Activated naive CD8-positive, alpha-beta T cell treated with anti-CD3 and anti-CD28 coated beads, Interleukin-2, amount 50 U/mL, for 24 hours (primary cell): ENCODE measurements at regions not wholly inside any gene's neighbourhood (a gene's known extent, or its start where the extent isn't known, plus 50 kb on each side); places are given as distances from the start of the nearest gene placed in this dataset.

Experiments
- ATAC-seq: fragments of 150-1000 bp; cut with Tn5 transposase; one replicate; pipeline ENCODE4 v1.10.0; 2021
- DNase-seq: peaks from one replicate; pipeline ENCODE4 v3.0.0; 2021
- H3K27ac Mint-ChIP-seq: one replicate; pipeline ENCODE4 v1.8.0; 2021; ENCODE audit warnings: mild to moderate bottlenecking, mixed read lengths
- H3K27me3 Mint-ChIP-seq: one replicate; pipeline ENCODE4 v1.8.0; 2021; ENCODE audit warnings: mixed read lengths
- H3K36me3 Mint-ChIP-seq: one replicate; pipeline ENCODE4 v1.8.0; 2021; ENCODE audit warnings: low read depth, mixed read lengths
- H3K4me1 Mint-ChIP-seq: one replicate; pipeline ENCODE4 v1.8.0; 2021; ENCODE audit warnings: mixed read lengths
- H3K4me3 Mint-ChIP-seq: one replicate; pipeline ENCODE4 v1.8.0; 2021; ENCODE audit warnings: mild to moderate bottlenecking, moderate library complexity, mixed read lengths
- H3K9me3 Mint-ChIP-seq: one replicate; pipeline ENCODE4 v1.8.0; 2021; ENCODE audit warnings: mixed read lengths

DNA sequence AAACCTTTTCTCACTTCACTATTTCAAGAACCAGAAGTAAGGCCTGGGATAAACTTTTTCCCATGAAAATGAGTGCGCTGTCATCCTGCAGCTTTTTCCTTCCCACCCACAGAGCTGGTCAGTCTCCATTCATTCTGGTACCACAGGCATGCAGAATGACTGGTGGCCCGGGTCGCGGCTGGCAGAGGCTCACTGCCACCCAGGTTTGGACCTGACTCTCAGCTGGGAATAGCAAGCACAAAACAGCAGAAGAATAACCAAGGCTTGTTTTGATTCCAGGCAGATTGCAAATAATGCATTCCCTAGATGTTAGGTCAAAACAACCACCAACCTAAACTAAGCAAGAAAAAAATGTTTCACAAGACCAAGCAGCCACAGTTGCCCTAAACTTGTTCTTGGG, 190.5 kb upstream of the NRP1 start:
- Mint-ChIP-seq H3K9me3 (peaks cover 4% of the 10 kb centered on the region), H3K36me3 (no peaks in the 10 kb centered on the region), H3K4me1 (no peaks in the 10 kb centered on the region), H3K4me3 (no peak overlapping the region), H3K27me3 (peaks cover 5% of the 10 kb centered on the region), H3K27ac (no peak overlapping the region)
- DNase-seq (no peak), ATAC-seq (no peak)

DNA sequence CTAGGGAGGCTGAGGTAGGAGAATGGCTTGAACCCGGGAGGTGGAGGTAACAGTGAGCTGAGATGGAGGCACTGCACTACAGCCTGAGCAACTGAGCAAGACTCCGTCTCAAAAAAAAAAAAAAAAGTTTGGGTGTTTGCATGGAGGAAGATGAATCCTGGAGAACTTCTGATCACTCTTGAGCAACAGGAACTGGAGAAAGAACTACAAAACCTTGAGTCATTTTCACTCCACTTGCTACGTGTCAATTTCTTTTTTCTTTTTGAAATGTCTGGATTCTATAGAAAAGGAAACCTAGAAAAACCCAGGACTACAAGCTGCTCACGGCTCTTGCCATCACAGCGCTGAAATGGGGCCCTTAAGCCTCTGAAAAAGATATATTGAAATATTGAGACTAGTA, 189.6 kb upstream of the NRP1 start:
- Mint-ChIP-seq H3K27ac (no peak overlapping the region), H3K27me3 (peaks cover 8% of the 10 kb centered on the region), H3K4me3 (no peak overlapping the region), H3K9me3 (no peaks in the 10 kb centered on the region), H3K36me3 (no peaks in the 10 kb centered on the region), H3K4me1 (no peaks in the 10 kb centered on the region)
- no peak for ATAC-seq
- DNase-seq: no peak

DNA sequence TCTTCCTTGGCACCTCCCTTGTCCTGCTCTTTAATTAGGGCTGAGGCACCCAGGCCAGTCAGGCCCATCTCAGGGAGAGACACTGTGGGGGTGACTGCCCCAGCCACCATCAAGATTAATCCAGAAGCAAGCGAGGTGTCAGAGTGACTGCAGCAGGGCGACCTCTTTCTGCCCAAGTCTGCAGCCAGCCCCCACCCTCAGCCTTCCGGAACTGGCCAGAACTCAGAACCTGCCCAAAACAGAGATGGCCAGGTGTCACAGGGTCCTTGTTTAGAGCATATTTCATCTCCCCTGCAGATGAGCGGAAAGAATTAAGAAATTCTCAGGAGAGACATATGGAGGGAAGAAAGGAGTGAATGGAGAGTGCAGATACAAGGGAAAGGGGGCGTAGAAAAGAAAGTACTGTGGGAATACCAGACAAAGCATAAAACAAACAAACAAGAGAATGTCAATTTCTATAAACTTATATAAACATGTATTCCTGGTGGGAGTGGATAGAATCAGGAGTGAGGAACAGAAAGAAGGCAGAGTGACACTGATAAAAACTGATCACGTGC, 188.8 kb upstream of the NRP1 start:
- no peak overlapping the region for H3K4me3 Mint-ChIP-seq
- no peak for ATAC-seq
- H3K9me3 Mint-ChIP-seq: no peaks in the 10 kb centered on the region
- H3K4me1 Mint-ChIP-seq: no peaks in the 10 kb centered on the region
- peaks cover 11% of the 10 kb centered on the region for H3K27me3 Mint-ChIP-seq
- no peak for DNase-seq
- no peaks in the 10 kb centered on the region for H3K36me3 Mint-ChIP-seq
- no peak overlapping the region for H3K27ac Mint-ChIP-seq

DNA sequence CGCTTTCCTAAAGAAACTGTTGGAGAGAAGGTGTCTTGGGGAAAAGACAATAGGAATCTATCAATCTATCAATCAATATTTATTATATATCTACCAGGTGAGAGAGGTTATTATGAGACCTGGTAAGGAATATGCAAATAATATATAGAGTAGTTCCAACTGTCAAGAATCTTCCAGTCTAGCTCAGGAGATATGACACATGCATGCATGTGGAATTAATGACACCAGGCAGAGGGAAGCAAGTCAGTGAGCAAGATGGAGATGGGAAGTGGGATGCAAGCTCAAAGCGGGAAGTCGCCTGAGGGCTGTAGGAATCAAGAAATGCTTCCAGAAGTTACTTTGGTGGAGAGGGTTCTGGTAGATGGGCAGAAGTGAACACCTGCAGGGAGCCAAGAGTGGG, 187.4 kb upstream of the NRP1 start:
- ATAC-seq (no peak), DNase-seq (no peak)
- H3K4me3 Mint-ChIP-seq: no peak overlapping the region
- H3K27me3 Mint-ChIP-seq: peaks cover 16% of the 10 kb centered on the region
- H3K36me3 Mint-ChIP-seq: no peaks in the 10 kb centered on the region
- no peaks in the 10 kb centered on the region for H3K9me3 Mint-ChIP-seq
- H3K4me1 Mint-ChIP-seq: no peaks in the 10 kb centered on the region
- H3K27ac Mint-ChIP-seq: no peak overlapping the region

DNA sequence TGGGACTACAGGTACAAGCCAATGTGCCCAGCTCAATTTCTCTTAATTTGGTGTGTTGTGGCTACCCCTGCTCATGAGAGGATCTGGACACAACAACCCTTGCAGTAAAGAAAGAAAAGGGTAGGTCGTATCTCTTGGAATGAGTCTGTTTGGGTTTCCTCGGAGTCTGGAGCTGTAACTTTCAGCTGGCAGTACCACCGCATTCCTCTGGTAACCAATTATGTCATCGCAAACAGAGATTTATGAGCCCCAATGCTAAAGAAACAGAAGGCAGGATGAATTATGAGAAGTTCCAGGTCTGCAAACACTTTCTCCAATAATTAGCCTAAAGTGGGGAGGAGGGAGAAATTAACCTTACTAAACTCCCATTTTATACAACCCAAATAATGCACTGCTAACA, 186.6 kb upstream of the NRP1 start:
- Mint-ChIP-seq H3K9me3 (no peaks in the 10 kb centered on the region), H3K27ac (no peak overlapping the region), H3K4me3 (no peak overlapping the region), H3K36me3 (no peaks in the 10 kb centered on the region), H3K4me1 (no peaks in the 10 kb centered on the region), H3K27me3 (peaks cover 16% of the 10 kb centered on the region)
- ATAC-seq (no peak), DNase-seq (no peak)

DNA sequence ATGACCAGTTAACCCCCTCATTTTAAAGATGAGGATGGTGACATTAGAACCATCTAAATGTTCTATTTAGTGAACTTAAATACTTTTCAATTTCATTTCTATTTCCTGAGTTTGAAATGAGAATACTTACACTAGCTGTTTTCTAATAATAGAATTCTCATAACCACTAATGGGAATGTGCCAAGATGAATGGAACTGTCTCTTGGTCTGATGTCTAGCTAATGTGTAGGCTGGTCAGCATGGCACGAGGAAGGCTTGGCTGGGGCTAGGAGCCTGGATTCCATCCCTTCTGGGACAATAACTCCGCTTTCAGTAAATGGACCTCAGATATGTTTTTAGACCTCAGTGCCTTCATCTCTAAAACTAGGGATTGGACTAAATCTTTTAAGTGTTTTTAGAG, 185.8 kb upstream of the NRP1 start:
- no peaks in the 10 kb centered on the region for H3K36me3 Mint-ChIP-seq
- peaks cover 16% of the 10 kb centered on the region for H3K27me3 Mint-ChIP-seq
- H3K4me1 Mint-ChIP-seq: no peaks in the 10 kb centered on the region
- no peaks in the 10 kb centered on the region for H3K9me3 Mint-ChIP-seq
- ATAC-seq (no peak), DNase-seq (no peak)
- no peak overlapping the region for H3K4me3 Mint-ChIP-seq
- H3K27ac Mint-ChIP-seq: no peak overlapping the region

DNA sequence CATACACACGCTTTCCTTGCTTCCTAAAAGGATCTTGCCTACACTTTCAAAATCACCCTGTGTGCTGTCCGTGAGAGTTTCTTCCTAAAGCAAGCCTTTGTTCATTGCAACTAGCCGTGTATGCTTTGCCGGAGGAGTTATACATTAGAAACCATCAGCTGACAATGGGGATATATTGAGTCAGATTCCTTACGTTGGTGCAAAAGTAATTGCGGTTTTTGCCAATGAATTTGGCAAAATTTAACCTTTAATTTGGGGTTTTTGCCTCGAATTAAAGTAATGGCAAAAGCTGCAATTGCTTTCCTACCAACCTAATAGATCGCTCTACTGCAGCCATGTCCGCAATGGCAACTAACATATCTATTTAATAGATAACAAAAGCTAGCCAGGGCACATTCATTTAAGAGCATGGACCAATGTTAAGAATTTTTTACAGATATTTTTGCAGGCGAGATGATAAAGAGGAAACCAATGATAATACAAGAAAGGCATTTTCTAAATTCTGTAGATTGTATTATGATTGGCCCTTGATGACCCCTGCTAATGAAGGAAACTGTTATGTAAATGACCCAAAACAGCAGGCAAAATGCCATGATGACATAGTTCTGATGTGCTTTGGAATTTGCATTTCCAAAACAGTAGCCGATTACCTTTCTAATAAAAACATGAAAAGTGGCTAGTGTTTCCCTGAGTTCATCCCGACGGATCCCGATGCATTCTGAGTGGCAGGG, 184.8 kb upstream of the NRP1 start:
- Mint-ChIP-seq H3K27ac (no peak overlapping the region), H3K27me3 (peaks cover 16% of the 10 kb centered on the region), H3K4me1 (no peaks in the 10 kb centered on the region), H3K36me3 (no peaks in the 10 kb centered on the region), H3K4me3 (no peak overlapping the region), H3K9me3 (no peaks in the 10 kb centered on the region)
- ATAC-seq (no peak), DNase-seq (no peak)

DNA sequence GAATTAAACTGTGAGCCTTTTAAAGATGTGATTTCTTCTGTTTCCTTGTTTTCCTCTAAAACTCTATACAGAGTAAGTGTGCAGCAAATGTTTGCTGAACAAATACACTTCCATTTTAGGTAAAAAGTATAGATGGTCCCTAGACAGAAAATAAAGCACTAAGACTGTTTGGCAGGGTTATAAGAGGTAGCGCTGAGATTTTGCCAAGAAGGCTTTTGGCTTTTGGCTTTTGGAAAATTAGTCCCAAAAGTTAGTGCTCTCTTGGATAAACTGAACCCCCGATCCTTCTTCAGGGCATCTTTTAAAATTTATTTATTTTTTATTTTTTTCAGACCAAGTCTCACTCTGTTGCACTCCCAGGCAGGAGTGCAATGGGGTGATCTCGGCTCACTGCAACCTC, 175.7 kb upstream of the NRP1 start:
- DNase-seq: no peak
- H3K36me3 Mint-ChIP-seq: no peaks in the 10 kb centered on the region

DNA sequence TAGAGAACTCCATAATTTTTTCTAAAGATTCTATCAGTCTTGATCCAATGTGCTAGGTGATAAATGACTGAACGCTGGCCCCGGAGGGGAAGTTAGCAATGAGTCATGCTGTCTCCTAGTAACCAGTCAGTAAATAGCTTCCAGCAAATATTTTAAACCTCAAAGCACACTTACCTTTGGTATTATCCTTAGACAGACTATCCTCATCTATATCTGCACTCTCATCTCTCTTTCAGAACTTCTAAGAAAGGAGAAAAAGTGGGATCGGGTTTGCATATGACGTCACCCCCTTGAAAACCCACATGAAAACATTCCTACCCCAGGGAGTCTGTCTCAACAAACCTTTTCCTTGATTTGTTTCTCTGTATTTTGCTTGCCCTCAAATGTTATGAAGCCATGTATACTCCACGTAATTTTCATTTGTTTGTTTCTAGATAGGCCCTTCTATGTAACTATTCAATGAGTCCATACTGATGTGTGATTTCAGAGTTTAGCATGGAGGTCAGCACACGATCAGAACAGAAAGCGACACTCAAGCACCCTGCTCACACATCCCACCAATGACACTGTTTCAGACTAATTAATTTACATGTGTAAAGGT, 174.9 kb upstream of the NRP1 start:
- H3K27me3 Mint-ChIP-seq: peaks cover 6% of the 10 kb centered on the region
- H3K4me1 Mint-ChIP-seq: peaks cover 18% of the 10 kb centered on the region
- no peaks in the 10 kb centered on the region for H3K9me3 Mint-ChIP-seq
- peak; percentile 83 for ATAC-seq
- no peak overlapping the region for H3K4me3 Mint-ChIP-seq
- H3K27ac Mint-ChIP-seq: peak overlapping the region; percentile 39
- no peaks in the 10 kb centered on the region for H3K36me3 Mint-ChIP-seq
- peak; percentile 20 for DNase-seq

More for the DNA sequence above, 175.7 kb upstream of the NRP1 start:
- H3K9me3 Mint-ChIP-seq: no peaks in the 10 kb centered on the region
- peaks cover 18% of the 10 kb centered on the region for H3K4me1 Mint-ChIP-seq
- H3K27ac Mint-ChIP-seq: no peak overlapping the region
- no peak overlapping the region for H3K4me3 Mint-ChIP-seq
- H3K27me3 Mint-ChIP-seq: peaks cover 6% of the 10 kb centered on the region
- no peak for ATAC-seq

DNA sequence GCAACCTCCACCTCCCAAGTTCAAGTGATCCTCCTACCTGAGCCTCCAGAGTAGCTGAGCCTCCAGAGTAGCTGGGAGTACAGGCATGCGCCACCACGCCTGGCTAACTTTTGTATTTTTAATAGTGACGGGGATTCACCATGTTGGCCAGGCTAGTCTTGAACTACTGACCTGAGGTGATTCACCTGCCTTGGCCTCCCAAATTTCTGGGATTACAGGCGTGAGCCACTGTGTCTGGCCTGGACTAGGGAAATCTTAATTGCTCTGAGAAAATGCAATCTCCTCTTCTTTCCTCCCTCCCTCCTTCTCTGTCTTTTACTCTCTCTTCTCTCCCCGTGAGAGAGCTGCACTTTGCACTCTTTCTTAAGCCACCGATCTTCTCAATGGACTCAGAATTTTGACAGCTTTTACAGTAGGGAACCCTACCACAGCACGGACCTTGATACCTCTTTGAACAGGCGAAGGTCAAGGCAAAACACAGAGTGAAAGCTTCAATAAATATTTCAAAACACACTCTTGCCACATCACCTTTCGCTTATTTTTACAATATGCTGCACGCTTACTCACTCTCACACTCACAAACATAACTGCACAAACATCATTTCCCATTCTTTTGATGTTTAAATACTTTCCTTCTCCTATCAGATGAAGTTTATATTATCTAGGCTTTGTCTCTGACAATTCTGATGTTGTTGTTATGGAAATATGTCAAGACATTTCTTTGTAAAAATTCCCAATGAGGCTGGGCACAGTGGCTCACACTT, 173.4 kb upstream of the NRP1 start:
- no peaks in the 10 kb centered on the region for H3K9me3 Mint-ChIP-seq
- H3K4me1 Mint-ChIP-seq: peaks cover 18% of the 10 kb centered on the region
- DNase-seq: no peak
- H3K4me3 Mint-ChIP-seq: no peak overlapping the region
- no peak overlapping the region for H3K27ac Mint-ChIP-seq
- ATAC-seq: no peak
- no peaks in the 10 kb centered on the region for H3K36me3 Mint-ChIP-seq
- H3K27me3 Mint-ChIP-seq: peaks cover 6% of the 10 kb centered on the region

DNA sequence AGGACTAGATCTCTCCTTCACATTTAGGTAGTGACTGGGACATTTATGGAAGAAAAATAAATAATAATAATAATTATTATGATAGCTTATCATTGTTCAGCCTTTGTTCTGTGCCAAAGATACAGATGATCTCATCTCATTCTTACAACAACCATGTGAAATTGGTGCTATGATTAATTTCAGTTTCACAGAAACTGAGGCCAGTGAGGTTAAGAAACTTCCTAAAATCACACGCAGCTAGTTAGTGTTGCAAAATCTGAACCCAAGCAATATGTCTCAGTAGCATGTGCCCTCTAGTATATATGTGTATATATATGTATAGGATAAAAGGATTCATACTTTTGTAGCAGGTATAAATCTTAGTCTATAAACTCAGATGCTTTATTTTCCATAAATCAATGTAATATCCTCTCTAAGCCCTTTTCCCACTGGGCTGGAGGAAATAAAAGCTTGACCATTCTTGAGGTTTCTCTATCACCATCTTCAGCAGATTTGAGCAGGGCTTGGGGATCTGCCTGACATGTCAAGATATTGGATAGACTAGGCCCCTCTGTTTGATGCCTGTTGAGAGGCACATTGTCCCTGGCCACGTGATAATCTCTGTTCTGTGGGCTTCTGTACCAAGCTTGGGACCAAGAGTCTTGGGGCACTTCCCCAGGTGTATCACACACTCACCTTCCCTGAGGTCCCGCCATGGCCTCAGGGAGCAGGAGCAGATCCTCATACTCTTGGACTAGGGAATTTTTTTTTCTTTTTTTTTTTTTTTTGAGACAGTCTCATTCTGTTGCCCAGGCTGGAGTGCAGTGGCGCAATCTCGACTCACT, 172.6 kb upstream of the NRP1 start:
- Mint-ChIP-seq H3K4me3 (no peak overlapping the region), H3K36me3 (peaks cover 1% of the 10 kb centered on the region), H3K9me3 (no peaks in the 10 kb centered on the region), H3K27ac (no peak overlapping the region), H3K4me1 (peaks cover 18% of the 10 kb centered on the region), H3K27me3 (peaks cover 6% of the 10 kb centered on the region)
- peak; percentile 46 for ATAC-seq
- no peak for DNase-seq

DNA sequence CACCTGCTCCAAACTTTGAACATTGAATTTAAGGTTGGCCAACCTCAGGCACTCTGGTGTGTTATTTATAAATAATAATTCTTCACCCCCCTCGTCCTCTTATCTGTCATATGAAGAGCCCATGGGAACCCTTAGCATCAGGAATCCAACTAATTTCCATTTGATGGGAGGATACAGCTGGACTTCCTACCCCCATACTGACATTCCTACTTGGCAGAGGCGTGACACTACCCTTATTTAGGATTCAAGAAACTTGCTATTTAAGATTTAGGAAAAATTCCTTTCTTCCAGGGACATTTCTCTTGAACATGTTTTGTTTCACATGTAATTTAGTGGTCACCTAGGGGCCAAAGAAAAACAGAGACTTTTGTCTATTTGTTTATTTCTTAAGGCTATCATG, 171.9 kb upstream of the NRP1 start:
- DNase-seq (no peak), ATAC-seq (no peak)
- no peak overlapping the region for H3K4me3 Mint-ChIP-seq
- H3K9me3 Mint-ChIP-seq: no peaks in the 10 kb centered on the region
- peaks cover 6% of the 10 kb centered on the region for H3K27me3 Mint-ChIP-seq
- no peak overlapping the region for H3K27ac Mint-ChIP-seq
- H3K4me1 Mint-ChIP-seq: peaks cover 18% of the 10 kb centered on the region
- peaks cover 1% of the 10 kb centered on the region for H3K36me3 Mint-ChIP-seq

DNA sequence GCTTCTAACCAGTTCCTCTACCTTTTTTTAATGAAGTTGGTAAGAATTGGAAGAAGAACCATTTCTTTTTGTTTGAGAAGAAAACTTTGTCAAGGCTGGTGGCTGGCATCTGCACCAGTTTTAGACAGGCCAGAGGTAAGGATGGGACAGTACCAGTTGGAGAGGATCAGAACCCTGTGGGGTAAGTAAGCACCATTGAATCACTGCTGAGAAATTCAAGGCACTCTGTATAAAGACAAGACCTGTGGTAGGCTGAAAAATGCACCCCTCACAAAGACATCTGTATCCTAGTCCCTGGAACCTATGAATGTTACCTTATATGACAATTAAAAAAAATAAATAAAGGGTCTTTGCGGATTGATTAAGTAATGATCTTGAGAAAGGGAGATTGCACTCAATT, 166.7 kb upstream of the NRP1 start:
- H3K36me3 Mint-ChIP-seq: peaks cover 1% of the 10 kb centered on the region
- no peak overlapping the region for H3K27ac Mint-ChIP-seq
- H3K4me3 Mint-ChIP-seq: no peak overlapping the region
- no peak for ATAC-seq
- H3K9me3 Mint-ChIP-seq: no peaks in the 10 kb centered on the region
- DNase-seq: no peak
- H3K4me1 Mint-ChIP-seq: no peaks in the 10 kb centered on the region
- peaks cover 4% of the 10 kb centered on the region for H3K27me3 Mint-ChIP-seq

DNA sequence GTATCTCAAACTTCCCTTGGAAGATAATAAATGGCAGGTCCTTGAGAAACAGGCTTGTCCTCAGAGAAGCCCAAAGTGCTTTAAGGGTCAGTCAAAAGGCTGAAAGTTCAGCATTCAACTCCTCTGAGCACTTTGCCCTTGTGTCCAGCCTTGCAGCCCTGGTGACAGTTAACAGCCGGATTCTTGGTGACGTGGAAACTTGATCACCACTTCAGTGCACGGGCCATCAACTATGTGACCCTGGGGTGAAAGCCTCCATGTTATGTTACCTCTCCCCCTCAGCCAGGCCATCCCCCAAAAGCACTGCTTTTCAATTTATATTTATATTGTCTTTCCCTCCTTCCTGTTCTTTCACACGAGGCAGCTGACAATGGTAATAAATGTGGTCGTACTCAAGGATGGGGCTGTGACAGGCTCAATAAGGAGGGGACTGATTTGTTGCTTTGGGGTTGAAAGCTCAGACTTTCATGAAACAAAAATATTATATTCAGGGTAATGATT, 164.0 kb upstream of the NRP1 start:
- Mint-ChIP-seq H3K36me3 (peaks cover 1% of the 10 kb centered on the region), H3K27ac (no peak overlapping the region)

More for the DNA sequence above, 164.0 kb upstream of the NRP1 start:
- Mint-ChIP-seq H3K4me3 (no peak overlapping the region), H3K9me3 (no peaks in the 10 kb centered on the region), H3K4me1 (no peaks in the 10 kb centered on the region), H3K27me3 (peaks cover 4% of the 10 kb centered on the region)
- ATAC-seq (no peak), DNase-seq (no peak)
